GM20000 (cell line): ENCODE measurements at regions not wholly inside any gene's neighbourhood (a gene's known extent, or its start where the extent isn't known, plus 50 kb on each side); places are given as distances from the start of the nearest gene placed in this dataset.

Experiments
- DNase-seq: peaks from one replicate; pipeline ENCODE4 v3.0.0; 2012; ENCODE audit warnings: low spot score
- TF ChIP-seq, protein P1 (sequence below): IDR thresholded peaks from 2 replicates; pipeline ENCODE4 v1.5.1; 2012; ENCODE audit warnings: mild to moderate bottlenecking, control low read depth; ENCODE audit errors: extremely low read depth, missing control alignments

DNA sequence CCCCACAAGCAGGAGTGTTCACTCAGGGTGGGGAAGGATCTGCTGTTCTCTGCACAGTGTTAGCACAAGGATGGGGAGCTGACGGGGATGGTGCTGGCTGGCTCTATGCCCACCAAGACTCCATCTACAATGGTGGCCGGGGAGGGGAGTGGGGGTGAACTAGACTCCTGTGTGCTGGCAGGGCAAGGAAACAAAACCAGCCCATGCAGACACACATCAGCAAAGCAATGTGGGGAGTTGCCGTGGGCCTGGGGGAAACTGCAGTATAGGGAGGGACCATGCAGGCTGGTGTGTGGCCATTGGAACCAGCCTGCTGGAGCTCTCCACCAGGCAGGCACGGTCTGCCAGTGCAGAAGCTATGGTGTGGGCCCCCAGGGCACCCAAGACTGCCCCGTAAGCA lies 195.1 kb downstream of the PWWP3B start:
- TF ChIP-seq, protein P1, sequence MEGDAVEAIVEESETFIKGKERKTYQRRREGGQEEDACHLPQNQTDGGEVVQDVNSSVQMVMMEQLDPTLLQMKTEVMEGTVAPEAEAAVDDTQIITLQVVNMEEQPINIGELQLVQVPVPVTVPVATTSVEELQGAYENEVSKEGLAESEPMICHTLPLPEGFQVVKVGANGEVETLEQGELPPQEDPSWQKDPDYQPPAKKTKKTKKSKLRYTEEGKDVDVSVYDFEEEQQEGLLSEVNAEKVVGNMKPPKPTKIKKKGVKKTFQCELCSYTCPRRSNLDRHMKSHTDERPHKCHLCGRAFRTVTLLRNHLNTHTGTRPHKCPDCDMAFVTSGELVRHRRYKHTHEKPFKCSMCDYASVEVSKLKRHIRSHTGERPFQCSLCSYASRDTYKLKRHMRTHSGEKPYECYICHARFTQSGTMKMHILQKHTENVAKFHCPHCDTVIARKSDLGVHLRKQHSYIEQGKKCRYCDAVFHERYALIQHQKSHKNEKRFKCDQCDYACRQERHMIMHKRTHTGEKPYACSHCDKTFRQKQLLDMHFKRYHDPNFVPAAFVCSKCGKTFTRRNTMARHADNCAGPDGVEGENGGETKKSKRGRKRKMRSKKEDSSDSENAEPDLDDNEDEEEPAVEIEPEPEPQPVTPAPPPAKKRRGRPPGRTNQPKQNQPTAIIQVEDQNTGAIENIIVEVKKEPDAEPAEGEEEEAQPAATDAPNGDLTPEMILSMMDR: no peak

DNA sequence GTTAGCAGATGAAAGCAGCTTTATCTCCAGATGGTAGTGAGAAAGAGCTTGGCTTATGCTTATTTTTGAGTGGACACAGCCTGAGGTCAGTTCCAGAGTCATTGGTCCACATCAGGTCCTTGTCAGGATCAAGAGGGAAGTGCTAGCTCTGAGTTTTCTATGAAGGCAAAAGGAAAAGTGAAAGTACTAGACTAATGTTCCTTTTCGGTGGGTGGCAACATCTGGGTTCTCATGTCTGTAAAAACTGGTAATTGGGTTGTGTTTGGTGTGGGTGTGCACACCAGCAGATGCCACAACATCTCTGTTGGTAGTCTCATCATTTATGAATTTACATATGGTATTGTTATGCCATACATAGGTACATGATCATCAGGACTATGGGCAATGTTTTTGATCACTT lies 210.5 kb downstream of the PWWP3B start:
- TF ChIP-seq, protein P1: no peak
- no peak for DNase-seq

More for the DNA sequence above, 195.1 kb downstream of the PWWP3B start:
- no peak for DNase-seq

DNA sequence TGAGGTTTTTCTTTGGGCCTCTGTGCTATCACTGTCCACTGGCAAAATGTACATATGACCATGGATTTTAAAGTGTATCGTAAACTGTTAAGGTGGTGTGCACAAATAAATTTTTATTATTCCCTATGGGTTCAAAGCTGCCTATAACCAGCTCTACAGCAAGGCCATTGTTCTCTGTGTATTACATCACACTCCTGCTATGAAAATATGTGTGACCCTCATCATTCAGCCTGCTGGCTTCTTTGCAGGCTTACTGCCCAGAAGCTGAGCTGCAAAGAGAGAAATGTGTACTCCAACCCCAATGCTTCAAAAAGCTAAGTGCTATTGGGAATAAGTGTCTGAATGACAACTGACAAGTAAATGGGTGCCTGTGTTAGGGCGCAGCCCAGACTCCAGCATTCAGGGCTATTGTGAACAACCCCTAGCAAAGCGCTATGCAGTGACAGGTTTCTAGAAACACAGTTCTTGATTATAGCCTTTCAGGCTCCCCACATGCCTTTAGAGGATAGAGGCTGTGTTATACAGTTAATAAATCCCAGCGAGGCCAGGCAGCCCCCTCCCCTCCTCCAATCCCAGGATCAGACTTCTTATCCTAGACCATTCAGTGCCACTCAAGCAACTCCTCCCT lies 220.4 kb upstream of the RADX start:
- TF ChIP-seq, protein P1: no peak
- no peak for DNase-seq

- TF ChIP-seq, protein P1: no peak
- no peak for DNase-seq
Measured at GRCh38 chrX:106392346-106392745, 219.4 kb upstream of the RADX start.

DNA sequence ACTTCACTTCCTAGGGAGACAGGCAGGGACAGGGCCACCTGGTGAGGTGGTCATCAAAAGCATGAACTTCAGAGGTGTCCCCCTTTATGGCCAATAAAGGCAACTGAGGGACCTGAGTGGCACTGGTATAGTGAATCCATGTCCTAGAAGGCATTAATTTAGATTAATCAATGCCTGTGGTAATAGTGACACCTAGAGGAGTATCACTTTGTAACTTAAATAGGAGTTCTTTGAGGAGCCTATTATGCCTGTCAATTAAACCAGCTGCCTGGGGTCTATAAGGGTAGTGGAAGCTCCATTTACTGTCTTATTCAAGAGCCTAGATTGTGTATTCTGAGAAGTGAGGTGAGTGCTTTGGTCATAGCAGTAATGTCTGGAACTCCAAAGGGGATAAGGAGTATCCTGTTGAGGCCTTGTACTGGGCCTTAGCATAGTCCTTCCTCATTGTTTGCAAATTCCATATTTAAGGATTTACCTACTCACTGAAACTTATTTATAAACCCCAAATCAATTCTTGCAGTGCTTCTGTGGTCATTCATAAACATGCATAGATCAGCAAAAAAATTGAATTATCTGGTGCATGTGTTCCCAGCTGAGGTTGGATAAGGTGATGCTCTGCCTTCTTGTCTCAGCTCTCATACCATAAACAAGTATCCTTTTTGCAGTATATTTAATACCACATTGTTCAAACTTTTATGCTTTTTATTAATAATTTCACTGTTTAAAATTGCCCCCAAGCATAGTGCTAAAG lies 213.8 kb upstream of the RADX start:
- peak; percentile 1 for DNase-seq
- TF ChIP-seq, protein P1: no peak

- DNase-seq: no peak
- TF ChIP-seq, protein P1: no peak
Measured at GRCh38 chrX:106401965-106402559, 209.7 kb upstream of the RADX start.

DNA sequence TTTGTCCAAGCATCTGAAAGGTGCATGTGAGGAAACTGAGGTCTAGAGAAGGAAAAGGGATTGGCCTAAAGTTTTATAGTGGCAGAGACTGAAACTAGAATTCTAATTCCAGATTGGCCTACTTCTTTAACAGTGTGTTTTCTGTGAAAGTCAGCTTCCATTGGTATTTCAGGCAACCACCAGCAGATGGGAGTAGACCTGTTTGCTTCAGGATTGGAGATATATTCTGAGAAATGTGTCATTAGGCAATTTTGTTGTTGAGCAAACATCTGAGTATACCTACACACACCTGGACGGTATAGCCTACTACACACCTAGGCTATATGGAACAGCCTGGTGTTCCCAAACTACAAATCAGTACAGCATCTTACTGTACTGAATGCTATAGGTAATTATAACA lies 207.3 kb upstream of the RADX start:
- no peak for DNase-seq
- TF ChIP-seq, protein P1: no peak
